Chondrocyte (in vitro differentiated cells): ENCODE measurements at regions not wholly inside any gene's neighbourhood (a gene's known extent, or its start where the extent isn't known, plus 50 kb on each side); places are given as distances from the start of the nearest gene placed in this dataset.

ENCODE experiments used
- DNase-seq: peaks from one replicate; pipeline ENCODE4 v3.0.0; 2021; ENCODE audit warnings: mixed read lengths, low spot score
- H3K27ac Mint-ChIP-seq: one replicate; pipeline ENCODE4 v1.8.0; 2021; ENCODE audit warnings: mild to moderate bottlenecking, moderate library complexity, mixed read lengths; ENCODE audit not compliant: unreplicated experiment
- H3K27me3 Mint-ChIP-seq: 2 replicates; pipeline ENCODE4 v1.8.0; 2021; ENCODE audit warnings: low read depth, mixed read lengths
- H3K36me3 Mint-ChIP-seq: 2 replicates; pipeline ENCODE4 v1.8.0; 2021; ENCODE audit warnings: low read depth, mixed read lengths
- H3K4me1 Mint-ChIP-seq: 2 replicates; pipeline ENCODE4 v1.8.0; 2021; ENCODE audit warnings: low read depth, mild to moderate bottlenecking, mixed read lengths
- H3K4me3 Mint-ChIP-seq: one replicate; pipeline ENCODE4 v1.8.0; 2021; ENCODE audit warnings: mild to moderate bottlenecking, moderate library complexity, mixed read lengths; ENCODE audit not compliant: unreplicated experiment
- H3K9me3 Mint-ChIP-seq: 2 replicates; pipeline ENCODE4 v1.8.0; 2021; ENCODE audit warnings: low read depth, mixed read lengths
- TF ChIP-seq, protein P1 (sequence below): fragments of 200-600 bp; sonication (generic); IDR thresholded peaks from 2 replicates; pipeline ENCODE4 v1.5.0; 2021; ENCODE audit warnings: antibody characterized with exemption, mild to moderate bottlenecking, moderate library complexity

DNA sequence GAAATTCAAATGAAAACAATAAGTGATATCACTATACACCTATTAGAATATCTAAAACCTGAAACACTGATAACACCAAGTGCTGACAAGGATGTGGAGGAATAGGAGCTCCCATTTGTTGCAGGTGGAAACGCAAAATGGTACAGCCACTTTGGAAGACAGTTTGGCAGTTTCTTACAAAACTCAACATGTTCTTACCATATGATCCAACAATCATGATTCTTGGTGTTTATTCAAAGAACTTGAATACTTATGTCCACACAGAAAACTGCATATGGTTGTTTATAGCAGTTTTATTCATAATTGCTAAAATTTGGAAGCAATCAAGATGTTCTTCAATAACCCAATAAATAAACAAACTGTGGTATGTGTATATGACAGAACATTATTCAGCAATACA is 107.9 kb downstream of the FHDC1 start:
- no peak for DNase-seq
- Mint-ChIP-seq H3K4me3 (no peak overlapping the region), H3K4me1 (peaks cover 3% of the 10 kb centered on the region), H3K27me3 (no peaks in the 10 kb centered on the region), H3K9me3 (no peaks in the 10 kb centered on the region), H3K27ac (no peak overlapping the region), H3K36me3 (no peaks in the 10 kb centered on the region)
- TF ChIP-seq, protein P1, sequence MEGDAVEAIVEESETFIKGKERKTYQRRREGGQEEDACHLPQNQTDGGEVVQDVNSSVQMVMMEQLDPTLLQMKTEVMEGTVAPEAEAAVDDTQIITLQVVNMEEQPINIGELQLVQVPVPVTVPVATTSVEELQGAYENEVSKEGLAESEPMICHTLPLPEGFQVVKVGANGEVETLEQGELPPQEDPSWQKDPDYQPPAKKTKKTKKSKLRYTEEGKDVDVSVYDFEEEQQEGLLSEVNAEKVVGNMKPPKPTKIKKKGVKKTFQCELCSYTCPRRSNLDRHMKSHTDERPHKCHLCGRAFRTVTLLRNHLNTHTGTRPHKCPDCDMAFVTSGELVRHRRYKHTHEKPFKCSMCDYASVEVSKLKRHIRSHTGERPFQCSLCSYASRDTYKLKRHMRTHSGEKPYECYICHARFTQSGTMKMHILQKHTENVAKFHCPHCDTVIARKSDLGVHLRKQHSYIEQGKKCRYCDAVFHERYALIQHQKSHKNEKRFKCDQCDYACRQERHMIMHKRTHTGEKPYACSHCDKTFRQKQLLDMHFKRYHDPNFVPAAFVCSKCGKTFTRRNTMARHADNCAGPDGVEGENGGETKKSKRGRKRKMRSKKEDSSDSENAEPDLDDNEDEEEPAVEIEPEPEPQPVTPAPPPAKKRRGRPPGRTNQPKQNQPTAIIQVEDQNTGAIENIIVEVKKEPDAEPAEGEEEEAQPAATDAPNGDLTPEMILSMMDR = no peak

DNA sequence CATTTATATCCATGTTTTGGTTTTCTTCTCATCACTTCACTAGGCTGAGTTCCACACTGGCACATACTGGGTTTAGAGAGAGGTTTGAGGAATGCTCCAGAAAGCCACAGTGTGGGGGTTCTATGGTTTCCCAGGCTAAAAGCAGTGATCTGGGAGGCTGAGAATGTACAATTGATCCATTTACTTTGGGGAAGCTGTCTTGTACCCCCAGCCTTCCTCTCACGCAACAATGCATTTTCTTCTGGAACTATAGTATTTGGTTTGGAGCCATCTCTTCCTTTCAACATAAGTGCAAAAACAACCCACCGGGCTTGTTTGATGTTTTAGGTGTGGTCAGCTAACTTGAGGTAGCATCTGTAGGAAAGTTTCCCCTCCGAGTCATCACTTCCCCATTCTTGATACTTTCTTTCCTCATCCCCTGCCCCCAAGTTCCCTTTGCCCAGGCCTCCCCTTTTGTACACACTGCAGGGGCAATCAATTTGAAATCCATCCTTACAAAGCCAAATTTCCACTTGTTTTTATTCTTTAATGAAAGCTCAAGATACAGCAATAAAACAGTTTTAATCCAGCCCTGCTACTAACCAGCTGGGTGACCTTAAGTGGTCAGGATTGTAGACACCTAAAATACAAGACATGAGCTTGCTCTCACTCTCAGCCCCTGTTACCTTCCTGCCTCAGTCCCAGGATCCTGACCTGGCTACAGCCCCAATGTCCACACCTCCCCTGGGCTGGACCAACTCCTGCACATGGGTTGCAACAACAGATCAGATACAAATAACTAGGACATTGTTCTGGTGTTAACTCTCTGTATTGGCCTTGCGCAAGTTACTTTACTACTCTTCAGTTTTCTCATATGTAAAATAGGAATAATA is 109.2 kb downstream of the FHDC1 start:
- H3K27ac Mint-ChIP-seq = no peak overlapping the region
- H3K4me1 Mint-ChIP-seq = peaks cover 3% of the 10 kb centered on the region
- no peaks in the 10 kb centered on the region for H3K9me3 Mint-ChIP-seq
- DNase-seq = no peak
- no peak overlapping the region for H3K4me3 Mint-ChIP-seq
- no peaks in the 10 kb centered on the region for H3K36me3 Mint-ChIP-seq
- H3K27me3 Mint-ChIP-seq = no peaks in the 10 kb centered on the region
- TF ChIP-seq, protein P1 = no peak

DNA sequence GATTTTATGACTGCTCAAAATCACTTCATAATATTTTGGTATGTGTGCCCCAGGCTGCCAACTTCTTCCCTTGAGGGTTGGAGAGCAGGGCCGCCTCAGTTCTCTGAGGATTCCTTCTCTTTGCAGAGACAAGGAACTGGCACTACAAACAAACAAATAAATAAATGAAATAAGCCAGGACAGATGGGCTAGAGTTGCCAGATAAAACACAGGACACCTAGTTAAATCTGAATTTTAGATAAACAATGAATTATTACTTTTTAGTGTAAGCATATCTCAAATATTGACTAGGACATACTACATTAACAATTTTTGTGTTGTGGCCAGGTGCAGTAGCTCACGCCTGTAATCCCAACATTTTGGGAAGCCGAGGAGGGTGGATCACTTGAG is 122.5 kb downstream of the FHDC1 start:
- no peak overlapping the region for H3K4me3 Mint-ChIP-seq
- no peaks in the 10 kb centered on the region for H3K4me1 Mint-ChIP-seq
- no peak for DNase-seq
- H3K27ac Mint-ChIP-seq = no peak overlapping the region
- H3K9me3 Mint-ChIP-seq = no peaks in the 10 kb centered on the region
- H3K36me3 Mint-ChIP-seq = no peaks in the 10 kb centered on the region
- TF ChIP-seq, protein P1 = no peak
- peaks cover 21% of the 10 kb centered on the region for H3K27me3 Mint-ChIP-seq

DNA sequence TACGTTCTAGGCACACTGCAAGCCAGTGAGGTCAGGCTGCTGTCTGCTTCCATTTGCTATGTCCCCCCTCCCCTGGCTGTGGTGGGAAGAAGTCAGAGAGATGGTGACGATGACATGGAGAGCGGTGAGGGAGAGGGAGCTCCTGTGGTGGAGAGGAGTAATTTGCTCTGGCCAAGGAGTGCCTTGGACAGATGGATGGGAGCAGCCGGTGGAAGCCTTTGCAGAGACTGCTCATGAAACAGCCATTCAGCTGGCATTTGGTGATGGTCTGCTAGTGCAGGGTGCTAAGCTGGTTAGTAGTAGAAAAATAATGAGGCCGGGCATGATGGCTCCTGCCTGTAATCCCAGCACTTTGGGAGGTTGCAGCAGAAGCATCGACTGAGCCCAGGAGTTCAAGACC is 124.1 kb downstream of the FHDC1 start:
- Mint-ChIP-seq H3K4me1 (no peaks in the 10 kb centered on the region), H3K27me3 (peaks cover 17% of the 10 kb centered on the region), H3K4me3 (no peak overlapping the region), H3K9me3 (no peaks in the 10 kb centered on the region), H3K36me3 (no peaks in the 10 kb centered on the region), H3K27ac (no peak overlapping the region)
- DNase-seq = no peak
- TF ChIP-seq, protein P1 = no peak

DNA sequence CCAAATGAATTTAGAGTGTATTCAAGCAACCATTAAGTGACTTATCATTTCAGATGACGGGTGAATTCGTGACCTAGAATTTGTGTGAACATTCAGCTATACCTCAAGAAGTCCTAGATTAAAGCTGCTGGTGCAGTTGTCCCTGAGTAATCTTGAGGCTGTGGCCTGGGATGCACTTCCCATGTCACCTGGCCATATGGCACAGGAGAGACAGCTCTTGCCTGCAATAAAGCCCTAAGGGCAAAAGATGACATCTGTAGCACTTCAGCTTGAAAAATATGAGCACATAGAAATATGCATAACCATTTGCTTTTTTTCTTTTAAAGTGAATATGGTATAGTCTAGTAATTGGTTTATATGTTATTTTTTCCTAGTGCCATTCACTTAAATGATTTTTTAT is 125.8 kb downstream of the FHDC1 start:
- Mint-ChIP-seq H3K4me1 (peaks cover 1% of the 10 kb centered on the region), H3K9me3 (no peaks in the 10 kb centered on the region), H3K36me3 (no peaks in the 10 kb centered on the region), H3K27me3 (peaks cover 10% of the 10 kb centered on the region), H3K4me3 (no peak overlapping the region), H3K27ac (no peak overlapping the region)
- no peak for DNase-seq
- TF ChIP-seq, protein P1 = no peak
